Upper lobe of right lung (tissue), 1 donor: ENCODE measurements at regions not wholly inside any gene's neighbourhood (a gene's known extent, or its start where the extent isn't known, plus 50 kb on each side); places are given as distances from the start of the nearest gene placed in this dataset.
A peak's percentile ranks its signal among the peaks of the same experiment; 100 is the strongest.

Experiments used
- ATAC-seq: fragments of 200-7000 bp; cut with Tn5 transposase; one replicate; pipeline ENCODE4 v1.9.1; 2020; ENCODE audit warnings: mild to moderate bottlenecking, moderate library complexity
- DNase-seq: peaks from one replicate; pipeline ENCODE4 v3.0.0-alpha.2; 2020
- H3K27ac ChIP-seq: fragments of 200-600 bp; one replicate; pipeline ENCODE4 v1.8.0; 2022
- H3K27me3 ChIP-seq: fragments of 200-600 bp; one replicate; pipeline ENCODE4 v1.8.0; 2022; ENCODE audit warnings: mild to moderate bottlenecking
- H3K36me3 ChIP-seq: fragments of 200-600 bp; one replicate; pipeline ENCODE4 v1.8.0; 2022
- H3K4me1 ChIP-seq: fragments of 200-600 bp; one replicate; pipeline ENCODE4 v1.8.0; 2022
- H3K4me3 ChIP-seq: fragments of 200-600 bp; one replicate; pipeline ENCODE4 v1.8.0; 2022; ENCODE audit warnings: mild to moderate bottlenecking
- H3K9me3 ChIP-seq: fragments of 200-600 bp; one replicate; pipeline ENCODE4 v1.8.0; 2022
- CTCF ChIP-seq: fragments of 200-600 bp; IDR thresholded peaks from one replicate; pipeline ENCODE4 v1.8.0; 2022; ENCODE audit warnings: antibody characterized with exemption
- intact Hi-C: fragments of 100-400 bp; cut with DNase I; formaldehyde crosslinking; loops from one replicate; pipeline ENCODE4 v1.11.0; 2022
- donor health status: DM: no; HTN: yes; CAD: no; lungs with severe emphysema.

GRCh38 chr2:104431701-104432121 is 422.2 kb upstream of the POU3F3 start:
- H3K27ac ChIP-seq = no peak overlapping the region
- no peaks in the 10 kb centered on the region for H3K4me1 ChIP-seq
- no peak overlapping the region for H3K4me3 ChIP-seq
- TF ChIP-seq CTCF = no peak
- intact Hi-C loops = no loop called here
- DNase-seq = no peak
- H3K27me3 ChIP-seq = no peaks in the 10 kb centered on the region
- no peak for ATAC-seq
- no peaks in the 10 kb centered on the region for H3K36me3 ChIP-seq
- H3K9me3 ChIP-seq = no peaks in the 10 kb centered on the region

- H3K4me1 ChIP-seq = no peaks in the 10 kb centered on the region
- no peaks in the 10 kb centered on the region for H3K36me3 ChIP-seq
- no peak overlapping the region for H3K27ac ChIP-seq
- intact Hi-C loops = no loop called here
- TF ChIP-seq CTCF = no peak
- DNase-seq (no peak), ATAC-seq (no peak)
- H3K4me3 ChIP-seq = no peak overlapping the region
- no peaks in the 10 kb centered on the region for H3K27me3 ChIP-seq
- no peaks in the 10 kb centered on the region for H3K9me3 ChIP-seq
Measured at GRCh38 chr2:104432401-104432800, 421.5 kb upstream of the POU3F3 start.

DNA sequence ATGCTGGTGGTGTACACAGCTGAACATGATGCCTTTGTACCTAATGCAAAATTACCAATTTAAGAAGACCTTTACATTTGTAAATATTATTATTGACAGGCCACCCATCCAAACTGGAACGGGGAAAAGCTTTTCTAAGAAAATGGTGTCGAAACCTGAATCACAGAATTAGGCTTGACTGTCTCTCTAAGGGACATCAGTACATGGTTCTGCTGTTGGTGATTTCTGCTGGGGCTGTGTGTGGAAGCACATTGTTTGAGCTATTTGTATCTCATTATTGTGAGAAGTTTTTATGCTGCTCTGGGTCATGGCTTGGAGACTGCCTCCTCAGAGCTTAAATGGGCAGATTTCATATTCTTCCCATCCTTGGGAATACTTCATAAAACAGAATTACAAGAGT is 420.9 kb upstream of the POU3F3 start:
- H3K27ac ChIP-seq = no peak overlapping the region
- no peak for TF ChIP-seq CTCF
- ATAC-seq = no peak

GRCh38 chr2:104433657-104434056 is 420.3 kb upstream of the POU3F3 start:
- Histone ChIP-seq H3K36me3 (no peaks in the 10 kb centered on the region), H3K4me1 (no peaks in the 10 kb centered on the region), H3K4me3 (no peak overlapping the region), H3K27ac (no peak overlapping the region), H3K27me3 (no peaks in the 10 kb centered on the region), H3K9me3 (no peaks in the 10 kb centered on the region)
- intact Hi-C loops = no loop called here
- DNase-seq (no peak), ATAC-seq (no peak)
- no peak for TF ChIP-seq CTCF

More for the DNA sequence above, 420.9 kb upstream of the POU3F3 start:
- H3K4me3 ChIP-seq = no peak overlapping the region
- no peaks in the 10 kb centered on the region for H3K36me3 ChIP-seq
- H3K9me3 ChIP-seq = no peaks in the 10 kb centered on the region
- intact Hi-C loops = no loop called here
- H3K4me1 ChIP-seq = no peaks in the 10 kb centered on the region
- no peak for DNase-seq
- H3K27me3 ChIP-seq = no peaks in the 10 kb centered on the region

DNA sequence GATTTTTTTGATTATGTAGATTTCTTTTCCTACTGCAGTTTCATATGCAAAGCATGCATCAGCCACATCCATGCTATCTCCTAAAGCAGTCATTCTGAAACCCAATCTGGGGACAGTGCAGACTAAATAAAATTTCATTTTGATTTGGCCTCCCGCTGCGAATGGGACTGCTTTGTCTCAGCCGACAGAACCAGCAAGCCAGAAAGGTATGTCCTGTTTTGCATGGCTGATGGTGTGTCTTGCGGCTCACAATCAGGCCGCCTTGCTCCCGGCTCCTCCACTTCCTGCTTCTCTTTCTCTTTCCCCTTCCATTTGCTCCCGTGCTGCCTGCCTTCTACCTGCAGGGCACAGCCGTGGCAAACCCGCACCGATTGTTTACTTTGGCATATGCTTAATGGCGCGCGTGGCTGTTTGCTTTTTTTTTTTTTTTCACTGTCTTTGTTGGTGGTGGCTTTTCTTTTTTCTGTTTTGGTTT is 419.6 kb upstream of the POU3F3 start:
- no peaks in the 10 kb centered on the region for H3K9me3 ChIP-seq
- peak overlapping the region; percentile 28 for H3K4me3 ChIP-seq
- no peak overlapping the region for H3K27ac ChIP-seq
- intact Hi-C loops = no loop called here
- H3K4me1 ChIP-seq = no peaks in the 10 kb centered on the region
- no peaks in the 10 kb centered on the region for H3K36me3 ChIP-seq
- ATAC-seq (peak; percentile 65), DNase-seq (peak; percentile 59)
- H3K27me3 ChIP-seq = no peaks in the 10 kb centered on the region
- TF ChIP-seq CTCF = no peak

- H3K4me3 ChIP-seq = no peak overlapping the region
- TF ChIP-seq CTCF = no peak
- intact Hi-C loops = no loop called here
Measured at GRCh38 chr2:104434966-104435365, 418.9 kb upstream of the POU3F3 start.

More at GRCh38 chr2:104434966-104435365, 418.9 kb upstream of the POU3F3 start:
- H3K27ac ChIP-seq = no peak overlapping the region
- ATAC-seq = no peak
- H3K36me3 ChIP-seq = no peaks in the 10 kb centered on the region
- no peaks in the 10 kb centered on the region for H3K9me3 ChIP-seq
- H3K27me3 ChIP-seq = no peaks in the 10 kb centered on the region
- DNase-seq = no peak
- H3K4me1 ChIP-seq = no peaks in the 10 kb centered on the region
